GM12891 (cell line): ENCODE measurements at regions not wholly inside any gene's neighbourhood (a gene's known extent, or its start where the extent isn't known, plus 50 kb on each side); places are given as distances from the start of the nearest gene placed in this dataset.

ENCODE experiments used
- POLR2A ChIP-seq: IDR thresholded peaks from 2 replicates; pipeline ENCODE4 v1.6.1; 2011; ENCODE audit warnings: low read depth, low read length, control low read depth
- POLR2AphosphoS5 ChIP-seq: IDR thresholded peaks from 2 replicates; pipeline ENCODE4 v1.6.1; 2011; ENCODE audit warnings: low read depth, low read length, control low read depth
- POU2F2 ChIP-seq: IDR thresholded peaks from 2 replicates; pipeline ENCODE4 v1.6.1; 2011; ENCODE audit warnings: low read depth, mild to moderate bottlenecking, control low read depth, low read length, moderate library complexity

- no peak for TF ChIP-seq POLR2A
- no peak for TF ChIP-seq POU2F2
- TF ChIP-seq POLR2AphosphoS5, result no peak
Measured at GRCh38 chr16:52229471-52229870, 317.5 kb downstream of the TOX3 start.
